Peyer's patch (tissue), 4 donors: ENCODE measurements at regions not wholly inside any gene's neighbourhood (a gene's known extent, or its start where the extent isn't known, plus 50 kb on each side); places are given as distances from the start of the nearest gene placed in this dataset.

Experiments used
- CTCF ChIP-seq, 6 experiments: fragments of 450-650 bp in 4 of 6; fragments of 200-600 bp in 2 of 6; sonication (generic) in 1 of 6; IDR thresholded peaks; one replicate each; pipeline ENCODE4 v1.5.1; 2017 to 2019; ENCODE audit warnings: antibody characterized with exemption in 6 of 6, mild to moderate bottlenecking in 3 of 6, moderate library complexity in 1 of 6
- POLR2A ChIP-seq, 2 donors: fragments of 450-650 bp; IDR thresholded peaks; one replicate each; pipeline ENCODE4 v1.5.1; 2017; ENCODE audit warnings: antibody characterized with exemption in 2 of 2, mild to moderate bottlenecking in 2 of 2, moderate library complexity in 2 of 2

DNA sequence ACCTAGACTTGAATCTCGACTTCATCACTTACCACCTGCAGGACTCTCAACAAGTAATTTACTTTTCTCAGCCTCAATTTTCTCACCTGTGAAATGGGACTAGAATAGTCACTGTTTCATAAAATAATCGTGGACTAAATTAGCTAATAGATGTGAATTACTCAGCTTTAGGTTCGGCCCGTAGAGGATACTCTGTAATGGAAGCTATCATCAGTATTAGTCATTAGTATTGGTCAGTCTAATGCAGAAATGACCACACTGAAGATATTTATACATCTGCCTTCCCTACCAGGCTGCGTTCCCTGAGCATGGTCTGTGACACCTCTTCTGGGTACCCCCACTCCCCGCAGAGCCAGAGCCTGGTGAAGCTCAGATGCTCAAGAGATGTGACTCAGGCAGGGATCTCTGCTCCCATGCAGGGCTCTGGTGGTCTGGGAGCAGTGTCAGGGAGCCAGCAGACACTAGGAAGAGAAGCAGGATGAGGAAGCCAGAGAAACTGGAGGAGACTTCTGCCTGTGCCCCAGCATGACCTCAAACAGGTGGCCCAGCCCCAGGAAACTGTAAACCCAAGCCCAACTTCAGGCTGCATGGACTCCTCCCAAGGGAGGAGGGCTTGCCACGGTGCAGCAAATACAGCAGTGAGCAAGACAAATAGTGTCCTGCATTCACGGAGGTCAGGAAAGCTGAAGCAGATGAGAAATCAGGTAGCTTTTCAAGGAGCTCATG, 88.0 kb upstream of the E2F8 start:
- TF ChIP-seq CTCF (IDR thresholded peaks at IDR 0.05) (no peak), POLR2A (IDR thresholded peaks at IDR 0.05) (no peak)
